ENCODE measurements at regions not wholly inside any gene's neighbourhood (a gene's known extent, or its start where the extent isn't known, plus 50 kb on each side); places are given as distances from the start of the nearest gene placed in this dataset.
"Not testable (repeated sequence)": the region's sequence is repeated elsewhere in the genome, so short reads cannot be mapped to it uniquely, and the experiment has no call there.

DNA sequence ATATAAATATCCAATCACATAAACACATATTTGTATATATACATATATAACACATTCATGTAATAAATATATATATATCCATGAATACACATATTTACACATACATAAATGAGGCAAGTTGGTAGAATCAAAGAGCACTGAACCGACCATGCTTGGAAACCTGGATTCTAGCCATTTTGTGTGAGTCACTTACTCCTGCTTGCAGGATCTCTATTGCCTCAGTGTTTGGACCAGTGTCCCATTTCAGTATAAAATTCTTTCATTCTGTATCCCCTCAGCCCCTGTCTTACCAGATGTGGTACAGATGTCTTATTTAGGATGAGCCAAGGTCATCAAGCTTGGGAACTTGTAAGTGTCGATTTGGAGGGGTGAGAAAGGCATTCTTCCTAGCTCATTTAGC, 391.4 kb upstream of the FRG2C start:
- H3K27me3 ChIP-seq (ENCODE audit: control insufficient read depth, extremely low read depth, insufficient read depth, low read length), result no peaks in the 10 kb centered on the region
- DNase-seq (ENCODE audit: low read depth, low spot score), result no peak
- TF ChIP-seq CTCF (optimal IDR thresholded peaks at IDR 0.05 in 1 of 3, IDR thresholded peaks at IDR 0.05 in 1 of 3, conservative IDR thresholded peaks at IDR 0.05 in 1 of 3; ENCODE audit: extremely low read depth in 1 of 3, insufficient read depth in 2 of 3, low read length in 3 of 3) (no peak), EZH2 (IDR thresholded peaks at IDR 0.05; ENCODE audit: low read length) (no peak)
- no peaks in the 10 kb centered on the region for H3K4me1 ChIP-seq (ENCODE audit: control insufficient read depth, extremely low read depth, insufficient read depth, low read length)
- no peaks in the 10 kb centered on the region for H4K20me1 ChIP-seq (ENCODE audit: control insufficient read depth, extremely low read depth, insufficient read depth, low read length)
- no peaks in the 10 kb centered on the region for H3K79me2 ChIP-seq (ENCODE audit: control insufficient read depth, insufficient read depth, low read length)
- H3K9me1 ChIP-seq (ENCODE audit: control insufficient read depth, extremely low read depth, insufficient read depth, low read length), result no peaks in the 10 kb centered on the region
- H3K9ac ChIP-seq (ENCODE audit: control insufficient read depth, extremely low read depth, insufficient read depth, low read length), result no peak overlapping the region
- no peak overlapping the region for H3K27ac ChIP-seq (ENCODE audit: control insufficient read depth, insufficient read depth, low read length)
- H2AFZ ChIP-seq (ENCODE audit: control insufficient read depth, low read length), result no peak overlapping the region
- H3K9me3 ChIP-seq (ENCODE audit: control insufficient read depth, low read depth, low read length), result no peaks in the 10 kb centered on the region
- H3K4me3 ChIP-seq (ENCODE audit: control insufficient read depth in 2 of 3, extremely low read depth in 1 of 3, insufficient read depth in 2 of 3, low read depth in 1 of 3, low read length in 3 of 3), result no peak overlapping the region
- H3K36me3 ChIP-seq (ENCODE audit: control insufficient read depth in 2 of 2, extremely low read depth in 1 of 2, insufficient read depth in 2 of 2, low read length in 2 of 2), result no peaks in the 10 kb centered on the region
- H3K4me2 ChIP-seq (ENCODE audit: control insufficient read depth, extremely low read depth, insufficient read depth, low read depth, low read length), result no peak overlapping the region
- dilution Hi-C loops (cut with MboI; ENCODE audit: extremely low pct_ligation_motif_present, low sequenced_read_pairs), result no loop called here
- FAIRE-seq, result no peak

DNA sequence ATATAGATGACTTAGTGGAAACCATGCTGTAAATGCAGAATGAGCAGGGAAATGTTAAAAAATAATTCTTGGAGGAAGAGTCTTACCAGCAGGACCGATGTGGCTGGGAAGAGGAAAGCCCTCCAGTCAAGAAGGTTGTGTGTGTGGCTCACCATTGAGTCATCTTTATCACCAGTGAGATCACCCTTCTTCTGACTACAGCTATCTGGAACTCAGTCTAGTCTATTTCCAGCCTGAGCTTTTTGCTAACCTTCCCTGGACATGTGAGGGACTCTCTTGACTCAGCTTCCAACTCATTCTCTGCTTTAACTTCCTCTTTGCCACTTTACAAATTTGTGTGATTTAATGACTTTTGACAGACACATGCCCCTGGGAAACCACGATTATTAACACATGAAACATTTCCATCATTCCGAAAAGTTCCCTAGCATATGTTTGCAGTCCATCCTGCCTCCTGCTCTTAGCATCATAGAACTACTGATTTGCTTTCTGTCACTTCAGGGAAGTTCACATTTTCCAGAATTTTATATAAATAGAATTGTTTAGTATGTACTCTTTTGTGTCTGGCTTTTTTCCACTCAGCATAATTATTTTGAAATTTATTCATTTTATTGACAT, 378.5 kb upstream of the FRG2C start:
- dilution Hi-C loops (cut with MboI; ENCODE audit: extremely low pct_ligation_motif_present, low sequenced_read_pairs); H4K20me1 ChIP-seq (ENCODE audit: control insufficient read depth, extremely low read depth, insufficient read depth, low read length); H3K9ac ChIP-seq (ENCODE audit: control insufficient read depth, extremely low read depth, insufficient read depth, low read length); H3K27ac ChIP-seq (ENCODE audit: control insufficient read depth, insufficient read depth, low read length); H3K9me1 ChIP-seq (ENCODE audit: control insufficient read depth, extremely low read depth, insufficient read depth, low read length); H3K4me3 ChIP-seq (ENCODE audit: control insufficient read depth in 2 of 3, extremely low read depth in 1 of 3, insufficient read depth in 2 of 3, low read depth in 1 of 3, low read length in 3 of 3); H3K4me1 ChIP-seq (ENCODE audit: control insufficient read depth, extremely low read depth, insufficient read depth, low read length); H3K4me2 ChIP-seq (ENCODE audit: control insufficient read depth, extremely low read depth, insufficient read depth, low read depth, low read length); H2AFZ ChIP-seq (ENCODE audit: control insufficient read depth, low read length); H3K36me3 ChIP-seq (ENCODE audit: control insufficient read depth in 2 of 2, extremely low read depth in 1 of 2, insufficient read depth in 2 of 2, low read length in 2 of 2); H3K79me2 ChIP-seq (ENCODE audit: control insufficient read depth, insufficient read depth, low read length); H3K9me3 ChIP-seq (ENCODE audit: control insufficient read depth, low read depth, low read length); H3K27me3 ChIP-seq (ENCODE audit: control insufficient read depth, extremely low read depth, insufficient read depth, low read length): not testable (repeated sequence)
- FAIRE-seq (peak; percentile 100), DNase-seq (ENCODE audit: low read depth, low spot score) (peak; percentile 28)

- H3K4me3 ChIP-seq (ENCODE audit: control insufficient read depth in 2 of 3, extremely low read depth in 1 of 3, insufficient read depth in 2 of 3, low read depth in 1 of 3, low read length in 3 of 3); DNase-seq (ENCODE audit: low read depth, low spot score); H3K27ac ChIP-seq (ENCODE audit: control insufficient read depth, insufficient read depth, low read length); H4K20me1 ChIP-seq (ENCODE audit: control insufficient read depth, extremely low read depth, insufficient read depth, low read length); H3K79me2 ChIP-seq (ENCODE audit: control insufficient read depth, insufficient read depth, low read length); dilution Hi-C loops (cut with MboI; ENCODE audit: extremely low pct_ligation_motif_present, low sequenced_read_pairs); H3K36me3 ChIP-seq (ENCODE audit: control insufficient read depth in 2 of 2, extremely low read depth in 1 of 2, insufficient read depth in 2 of 2, low read length in 2 of 2); H3K4me1 ChIP-seq (ENCODE audit: control insufficient read depth, extremely low read depth, insufficient read depth, low read length); H3K27me3 ChIP-seq (ENCODE audit: control insufficient read depth, extremely low read depth, insufficient read depth, low read length); H3K4me2 ChIP-seq (ENCODE audit: control insufficient read depth, extremely low read depth, insufficient read depth, low read depth, low read length); H2AFZ ChIP-seq (ENCODE audit: control insufficient read depth, low read length); H3K9me3 ChIP-seq (ENCODE audit: control insufficient read depth, low read depth, low read length); H3K9ac ChIP-seq (ENCODE audit: control insufficient read depth, extremely low read depth, insufficient read depth, low read length); H3K9me1 ChIP-seq (ENCODE audit: control insufficient read depth, extremely low read depth, insufficient read depth, low read length); FAIRE-seq: not testable (repeated sequence)
Measured at GRCh38 chr3:75288972-75289574, 375.1 kb upstream of the FRG2C start.

Measured in keratinocyte (primary cell).